ENCODE measurements at regions not wholly inside any gene's neighbourhood (a gene's known extent, or its start where the extent isn't known, plus 50 kb on each side); places are given as distances from the start of the nearest gene placed in this dataset.

DNA sequence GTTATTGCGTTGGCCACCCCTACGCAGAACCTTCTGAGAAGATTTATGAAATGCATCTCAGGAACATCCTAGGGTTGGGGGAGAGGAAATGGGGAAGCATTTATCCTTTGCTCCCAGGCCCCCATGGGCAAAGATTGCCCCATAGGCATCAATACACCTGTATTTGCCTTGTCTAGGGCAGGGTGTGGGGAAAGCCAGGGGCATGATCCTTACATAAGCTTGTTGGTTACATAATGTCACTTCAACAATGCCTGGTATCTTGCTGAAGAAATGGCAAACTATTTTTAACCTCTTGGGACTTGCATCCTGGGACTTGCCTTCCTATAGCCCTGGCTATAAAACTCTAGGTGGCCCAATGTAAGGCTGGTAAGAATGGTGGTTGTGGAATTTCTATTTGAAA is 53.9 kb upstream of the SPRED2 start:
- TF ChIP-seq POLR2AphosphoS5 (IDR thresholded peaks at IDR 0.05; ENCODE audit: low read depth, low read length) (no peak), REST (IDR thresholded peaks at IDR 0.05; ENCODE audit: insufficient read depth in 1 of 2, low read depth in 2 of 2, low read length in 1 of 2) (no peak)
- TF ChIP-seq, protein P1, sequence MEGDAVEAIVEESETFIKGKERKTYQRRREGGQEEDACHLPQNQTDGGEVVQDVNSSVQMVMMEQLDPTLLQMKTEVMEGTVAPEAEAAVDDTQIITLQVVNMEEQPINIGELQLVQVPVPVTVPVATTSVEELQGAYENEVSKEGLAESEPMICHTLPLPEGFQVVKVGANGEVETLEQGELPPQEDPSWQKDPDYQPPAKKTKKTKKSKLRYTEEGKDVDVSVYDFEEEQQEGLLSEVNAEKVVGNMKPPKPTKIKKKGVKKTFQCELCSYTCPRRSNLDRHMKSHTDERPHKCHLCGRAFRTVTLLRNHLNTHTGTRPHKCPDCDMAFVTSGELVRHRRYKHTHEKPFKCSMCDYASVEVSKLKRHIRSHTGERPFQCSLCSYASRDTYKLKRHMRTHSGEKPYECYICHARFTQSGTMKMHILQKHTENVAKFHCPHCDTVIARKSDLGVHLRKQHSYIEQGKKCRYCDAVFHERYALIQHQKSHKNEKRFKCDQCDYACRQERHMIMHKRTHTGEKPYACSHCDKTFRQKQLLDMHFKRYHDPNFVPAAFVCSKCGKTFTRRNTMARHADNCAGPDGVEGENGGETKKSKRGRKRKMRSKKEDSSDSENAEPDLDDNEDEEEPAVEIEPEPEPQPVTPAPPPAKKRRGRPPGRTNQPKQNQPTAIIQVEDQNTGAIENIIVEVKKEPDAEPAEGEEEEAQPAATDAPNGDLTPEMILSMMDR (IDR thresholded peaks at IDR 0.05) = no peak

All from Panc1 (cell line).